SK-N-MC (cell line): ENCODE measurements at regions not wholly inside any gene's neighbourhood (a gene's known extent, or its start where the extent isn't known, plus 50 kb on each side); places are given as distances from the start of the nearest gene placed in this dataset.

ENCODE experiments used
- EZH2 ChIP-seq: fragments of 200-600 bp; sonication (generic); IDR thresholded peaks from one replicate; pipeline ENCODE4 v1.6.1; 2017; ENCODE audit warnings: antibody characterized with exemption
- FOXP2 ChIP-seq: optimal IDR thresholded peaks from 2 replicates; pipeline ENCODE3; 2011; ENCODE audit warnings: mild to moderate bottlenecking, moderate library complexity; ENCODE audit not compliant: insufficient read depth; ENCODE audit errors: extremely low read length, control extremely low read depth
- POLR2AphosphoS5 ChIP-seq: IDR thresholded peaks from 2 replicates; pipeline ENCODE4 v1.6.1; 2012; ENCODE audit warnings: mild to moderate bottlenecking, low read depth, low read length, borderline replicate concordance

DNA sequence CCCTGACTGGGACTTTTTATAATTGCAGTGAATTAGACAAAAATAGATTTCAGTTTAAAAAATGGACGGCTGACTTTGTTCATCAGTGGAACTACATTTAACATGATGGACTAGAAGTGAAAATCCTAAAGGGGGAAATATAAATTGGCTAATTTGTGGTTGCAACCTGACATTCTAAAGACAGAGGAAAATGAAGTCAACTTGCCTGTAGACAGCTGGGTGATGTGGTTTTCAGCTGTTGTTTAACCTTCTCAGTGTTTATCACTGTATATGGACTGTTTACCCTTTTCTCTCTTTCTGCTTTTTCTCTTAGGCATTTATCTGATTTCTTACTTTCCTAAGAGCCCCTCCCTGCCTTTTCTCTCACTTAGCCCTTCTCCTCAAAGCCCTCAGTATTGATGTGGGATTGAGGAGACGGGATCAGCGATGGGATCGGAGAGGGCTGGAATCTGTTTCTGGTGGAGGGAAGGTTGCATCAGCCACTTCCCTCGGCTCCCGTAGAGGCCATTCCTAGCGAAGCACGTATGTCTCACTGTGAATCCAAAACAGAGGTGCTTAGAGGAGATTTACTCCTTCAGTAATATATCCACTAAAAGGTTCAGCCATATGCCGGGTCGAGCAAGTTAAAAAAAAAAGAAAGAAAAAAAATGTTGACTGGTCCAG is 109.0 kb upstream of the KLF6 start:
- TF ChIP-seq POLR2AphosphoS5 (no peak), FOXP2 (no peak), EZH2 (no peak)
